Smooth muscle cell (in vitro differentiated cells): ENCODE measurements at regions not wholly inside any gene's neighbourhood (a gene's known extent, or its start where the extent isn't known, plus 50 kb on each side); places are given as distances from the start of the nearest gene placed in this dataset.

ENCODE experiments used
- DNase-seq: peaks from one replicate; lab custom pipeline; 2025; ENCODE audit not compliant: unreplicated experiment; lab: John Stamatoyannopoulos, UW
- H2AFZ ChIP-seq: fragments of 200-600 bp; sonication (generic); 2 replicates; pipeline ENCODE4 v1.6.0; 2016; ENCODE audit warnings: antibody characterized with exemption, low read depth, mild to moderate bottlenecking
- H3F3A ChIP-seq: fragments of 200-600 bp; sonication (generic); 2 replicates; pipeline ENCODE4 v1.6.0; 2017; ENCODE audit warnings: antibody characterized with exemption, low read depth
- H3K27ac ChIP-seq: fragments of 200-600 bp; sonication (generic); 2 replicates; pipeline ENCODE4 v1.5.1; 2016; ENCODE audit warnings: low read depth, mild to moderate bottlenecking
- H3K27me3 ChIP-seq: fragments of 200-600 bp; sonication (generic); 2 replicates; pipeline ENCODE4 v1.6.1; 2016; ENCODE audit warnings: low read depth, mild to moderate bottlenecking
- H3K36me3 ChIP-seq: fragments of 200-600 bp; sonication (generic); 2 replicates; pipeline ENCODE4 v1.5.1; 2016; ENCODE audit warnings: low read depth
- H3K4me1 ChIP-seq: fragments of 200-600 bp; sonication (generic); 2 replicates; pipeline ENCODE4 v1.5.1; 2016; ENCODE audit warnings: low read depth
- H3K4me2 ChIP-seq: fragments of 200-600 bp; sonication (generic); 2 replicates; pipeline ENCODE4 v1.6.0; 2016; ENCODE audit warnings: mild to moderate bottlenecking
- H3K4me3 ChIP-seq: fragments of 200-600 bp; sonication (generic); 2 replicates; pipeline ENCODE4 v1.5.1; 2016; ENCODE audit warnings: mild to moderate bottlenecking
- H3K79me2 ChIP-seq: fragments of 200-600 bp; sonication (generic); 2 replicates; pipeline ENCODE4 v1.6.0; 2016; ENCODE audit warnings: low read depth, mild to moderate bottlenecking
- H3K9ac ChIP-seq: fragments of 200-600 bp; sonication (generic); 2 replicates; pipeline ENCODE4 v1.6.0; 2016; ENCODE audit warnings: low read depth
- H3K9me3 ChIP-seq: fragments of 200-600 bp; sonication (generic); replicated peaks from 2 replicates; pipeline ENCODE4 v1.5.1; 2016; ENCODE audit warnings: low read depth
- H4K20me1 ChIP-seq: fragments of 200-600 bp; sonication (generic); 2 replicates; pipeline ENCODE4 v1.6.0; 2016; ENCODE audit warnings: low read depth
- WGBS: methylation state at CpG from one replicate; pipeline ENCODE4 v1.1.7; 2016; ENCODE audit warnings: low lambda C conversion rate; 5-methylcytosine and 5-hydroxymethylcytosine counted together
- TF ChIP-seq, protein P1 (sequence below): fragments of 200-600 bp; sonication (generic); IDR thresholded peaks from 2 replicates; pipeline ENCODE4 v1.5.1; 2017; ENCODE audit warnings: borderline replicate concordance, mild to moderate bottlenecking, antibody characterized with exemption; ENCODE audit not compliant: insufficient read depth, poor library complexity, severe bottlenecking

GRCh38 chr20:6530779-6531315 lies 236.6 kb upstream of the BMP2 start:
- TF ChIP-seq, protein P1, sequence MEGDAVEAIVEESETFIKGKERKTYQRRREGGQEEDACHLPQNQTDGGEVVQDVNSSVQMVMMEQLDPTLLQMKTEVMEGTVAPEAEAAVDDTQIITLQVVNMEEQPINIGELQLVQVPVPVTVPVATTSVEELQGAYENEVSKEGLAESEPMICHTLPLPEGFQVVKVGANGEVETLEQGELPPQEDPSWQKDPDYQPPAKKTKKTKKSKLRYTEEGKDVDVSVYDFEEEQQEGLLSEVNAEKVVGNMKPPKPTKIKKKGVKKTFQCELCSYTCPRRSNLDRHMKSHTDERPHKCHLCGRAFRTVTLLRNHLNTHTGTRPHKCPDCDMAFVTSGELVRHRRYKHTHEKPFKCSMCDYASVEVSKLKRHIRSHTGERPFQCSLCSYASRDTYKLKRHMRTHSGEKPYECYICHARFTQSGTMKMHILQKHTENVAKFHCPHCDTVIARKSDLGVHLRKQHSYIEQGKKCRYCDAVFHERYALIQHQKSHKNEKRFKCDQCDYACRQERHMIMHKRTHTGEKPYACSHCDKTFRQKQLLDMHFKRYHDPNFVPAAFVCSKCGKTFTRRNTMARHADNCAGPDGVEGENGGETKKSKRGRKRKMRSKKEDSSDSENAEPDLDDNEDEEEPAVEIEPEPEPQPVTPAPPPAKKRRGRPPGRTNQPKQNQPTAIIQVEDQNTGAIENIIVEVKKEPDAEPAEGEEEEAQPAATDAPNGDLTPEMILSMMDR, result no peak
- no peaks in the 10 kb centered on the region for H3K9me3 ChIP-seq
- H3K36me3 ChIP-seq, result no peaks in the 10 kb centered on the region
- no peaks in the 10 kb centered on the region for H3K79me2 ChIP-seq
- H3K4me3 ChIP-seq, result no peak overlapping the region
- H2AFZ ChIP-seq, result no peak overlapping the region
- no peak for DNase-seq
- H4K20me1 ChIP-seq, result no peaks in the 10 kb centered on the region
- peaks cover 8% of the 10 kb centered on the region for H3K4me1 ChIP-seq
- peak overlapping the region; percentile 56 for H3K4me2 ChIP-seq
- H3F3A ChIP-seq, result peaks cover 17% of the 10 kb centered on the region
- no peaks in the 10 kb centered on the region for H3K27me3 ChIP-seq
- H3K27ac ChIP-seq, result peak overlapping the region; percentile 37
- 10% methylated on average over 3 of the region's 3 CpGs for WGBS
- H3K9ac ChIP-seq, result no peak overlapping the region

DNA sequence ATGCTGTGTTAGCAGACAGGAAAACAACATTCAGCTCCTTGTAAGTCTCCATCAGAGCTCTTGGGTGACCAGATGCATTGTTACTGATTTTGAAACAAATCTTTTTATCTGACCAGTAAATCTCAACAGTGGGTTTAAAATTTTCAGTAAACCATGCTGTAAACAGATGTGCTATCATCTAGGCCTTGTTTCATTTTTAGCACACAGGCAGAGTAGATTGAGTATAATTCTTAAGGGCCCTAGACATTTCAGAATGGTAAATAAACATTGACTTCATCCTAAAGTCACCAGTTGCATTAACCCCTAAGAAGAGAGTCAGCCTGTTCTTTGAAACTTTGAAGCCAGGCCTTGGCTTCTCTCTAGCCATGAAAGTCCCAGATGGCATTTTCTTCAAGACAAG lies 237.2 kb upstream of the BMP2 start:
- no peak for DNase-seq

DNA sequence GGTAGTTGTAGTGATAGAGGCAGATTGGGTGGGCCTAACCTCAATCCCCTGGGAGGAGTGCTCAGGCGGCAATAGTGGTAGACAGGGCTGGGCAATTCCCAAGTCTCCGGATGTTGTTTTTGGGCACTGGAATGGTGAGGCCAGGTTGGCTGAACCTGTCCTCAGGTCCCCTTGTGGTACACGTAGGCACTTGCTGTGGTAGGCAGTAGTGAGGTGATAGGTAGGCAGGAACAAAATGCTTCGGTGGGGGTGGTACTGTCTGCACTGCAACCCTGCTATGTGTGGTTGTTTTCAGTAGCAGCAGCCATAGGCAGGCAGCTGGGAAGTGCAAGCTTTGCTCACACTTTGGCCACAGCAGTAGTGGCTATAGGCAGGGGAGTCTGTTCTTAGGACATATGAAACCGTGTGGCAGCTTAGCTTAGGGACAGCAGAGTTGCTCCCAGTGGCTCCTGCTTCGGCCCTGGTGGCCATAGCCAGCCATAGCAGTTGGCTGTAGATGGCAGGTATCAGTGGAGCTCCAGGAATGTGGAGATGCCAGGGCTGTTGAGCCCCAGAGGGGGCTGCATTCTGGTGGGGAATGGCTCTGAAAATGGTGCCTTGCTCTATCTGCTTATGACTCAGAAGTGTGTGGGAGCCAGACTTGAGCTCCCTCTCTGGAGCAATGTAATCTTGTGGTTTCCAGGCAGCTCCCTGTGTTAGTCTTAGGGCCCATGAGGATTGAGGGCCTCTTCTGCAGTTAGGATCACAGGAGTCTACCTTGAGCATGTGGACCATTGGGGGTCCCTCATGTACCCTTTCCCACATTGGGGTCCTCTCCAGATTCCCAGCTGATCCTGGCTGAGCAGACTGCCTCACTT lies 241.8 kb upstream of the BMP2 start:
- peaks cover 27% of the 10 kb centered on the region for H3K9me3 ChIP-seq
- WGBS, result 75% methylated on average over 5 of the region's 6 CpGs
- H3K4me1 ChIP-seq, result no peaks in the 10 kb centered on the region
- no peaks in the 10 kb centered on the region for H3F3A ChIP-seq
- H3K4me2 ChIP-seq, result no peak overlapping the region
- no peaks in the 10 kb centered on the region for H3K27me3 ChIP-seq
- no peak overlapping the region for H3K9ac ChIP-seq
- H3K36me3 ChIP-seq, result peaks cover 11% of the 10 kb centered on the region
- H3K27ac ChIP-seq, result no peak overlapping the region
- TF ChIP-seq, protein P1, result no peak
- no peaks in the 10 kb centered on the region for H4K20me1 ChIP-seq
- no peak for DNase-seq
- no peak overlapping the region for H2AFZ ChIP-seq
- no peak overlapping the region for H3K4me3 ChIP-seq
- H3K79me2 ChIP-seq, result no peaks in the 10 kb centered on the region

More for the DNA sequence above, 237.2 kb upstream of the BMP2 start:
- Histone ChIP-seq H3K27me3 (no peaks in the 10 kb centered on the region), H3K27ac (peak overlapping the region; percentile 37), H2AFZ (no peak overlapping the region), H3K36me3 (no peaks in the 10 kb centered on the region), H3K9me3 (no peaks in the 10 kb centered on the region), H3K4me2 (peak overlapping the region; percentile 56), H3K4me3 (no peak overlapping the region), H4K20me1 (no peaks in the 10 kb centered on the region), H3K9ac (no peak overlapping the region), H3F3A (peaks cover 17% of the 10 kb centered on the region), H3K79me2 (no peaks in the 10 kb centered on the region), H3K4me1 (peaks cover 8% of the 10 kb centered on the region)
- TF ChIP-seq, protein P1, result no peak
